Natural killer cell (primary cell): ENCODE measurements at regions not wholly inside any gene's neighbourhood (a gene's known extent, or its start where the extent isn't known, plus 50 kb on each side); places are given as distances from the start of the nearest gene placed in this dataset.
"Not testable (repeated sequence)": the region's sequence is repeated elsewhere in the genome, so short reads cannot be mapped to it uniquely, and the experiment has no call there.

ENCODE experiments used
- ATAC-seq, 3 donors: fragments of 150-1000 bp in 2 of 3; fragments of 200-7000 bp in 1 of 3; cut with Tn5 transposase; 1 replicate in 1 of 3; 2 replicates in 2 of 3; pipeline ENCODE4 v1.10.0; 2021; ENCODE audit warnings: mild to moderate bottlenecking in 2 of 3, moderate library complexity in 2 of 3
- DNase-seq, 2 donors: peaks; one replicate each; pipeline versions ENCODE4 v3.0.0 to v3.0.0-alpha.2; 2013 to 2021; ENCODE audit warnings: mixed read lengths in 1 of 2
- H3K27ac ChIP-seq: one replicate; pipeline ENCODE4 v1.5.1; 2013; ENCODE audit warnings: mild to moderate bottlenecking, low read length
- H3K27me3 ChIP-seq: one replicate; pipeline ENCODE4 v1.6.1; 2013; ENCODE audit warnings: low read length; ENCODE audit not compliant: control insufficient read depth, insufficient read depth
- H3K36me3 ChIP-seq: one replicate; pipeline ENCODE4 v1.6.1; 2013; ENCODE audit warnings: low read length; ENCODE audit not compliant: control insufficient read depth, insufficient read depth
- H3K4me1 ChIP-seq: one replicate; pipeline ENCODE4 v1.6.1; 2013; ENCODE audit warnings: low read length; ENCODE audit not compliant: control insufficient read depth, insufficient read depth
- H3K4me3 ChIP-seq: one replicate; pipeline ENCODE4 v1.5.1; 2013; ENCODE audit warnings: low read length
- H3K9me3 ChIP-seq: one replicate; pipeline ENCODE4 v1.6.1; 2013; ENCODE audit warnings: low read length; ENCODE audit not compliant: control insufficient read depth, insufficient read depth
- H3K27ac Mint-ChIP-seq, 2 donors: one replicate each; pipeline ENCODE4 v1.8.0; 2022; ENCODE audit warnings: mild to moderate bottlenecking in 2 of 2, mixed read lengths in 2 of 2, moderate library complexity in 1 of 2
- H3K27me3 Mint-ChIP-seq, 2 donors: one replicate each; pipeline ENCODE4 v1.8.0; 2022; ENCODE audit warnings: low read depth in 2 of 2, mixed read lengths in 2 of 2
- H3K36me3 Mint-ChIP-seq: one replicate; pipeline ENCODE4 v1.8.0; 2022; ENCODE audit warnings: mixed read lengths
- H3K4me1 Mint-ChIP-seq, 2 donors: one replicate each; pipeline ENCODE4 v1.8.0; 2022; ENCODE audit warnings: mixed read lengths in 2 of 2
- H3K4me3 Mint-ChIP-seq: one replicate; pipeline ENCODE4 v1.8.0; 2022; ENCODE audit warnings: mild to moderate bottlenecking, moderate library complexity, mixed read lengths
- H3K9me3 Mint-ChIP-seq, 2 donors: one replicate each; pipeline ENCODE4 v1.8.0; 2022; ENCODE audit warnings: mixed read lengths in 2 of 2
- CTCF ChIP-seq: fragments of 200-600 bp; IDR thresholded peaks from one replicate; pipeline ENCODE4 v1.8.0; 2022; ENCODE audit warnings: antibody characterized with exemption
- WGBS: methylation state at CpG from one replicate; pipeline ENCODE4 v1.1.7; 2013; ENCODE audit warnings: missing lambda C conversion rate; ENCODE audit not compliant: insufficient coverage; 5-methylcytosine and 5-hydroxymethylcytosine counted together
- intact Hi-C: fragments of 100-400 bp; cut with micrococcal nuclease; formaldehyde crosslinking; loops from one replicate; pipeline ENCODE4 v1.14.2; 2022

- intact Hi-C loops = no loop called here
- H3K27ac ChIP-seq = no peak overlapping the region
- 12% methylated on average over 8 of the region's 8 CpGs for WGBS
- TF ChIP-seq CTCF = peak; percentile 75
- H3K36me3 ChIP-seq = no peaks in the 10 kb centered on the region
- H3K27me3 ChIP-seq = no peaks in the 10 kb centered on the region
- H3K4me1 ChIP-seq = no peaks in the 10 kb centered on the region
- Mint-ChIP-seq H3K27ac (no peak overlapping the region), H3K4me1 (peaks cover 0 to 7% of the 10 kb centered on the region in 2 donors), H3K4me3 (no peak overlapping the region), H3K27me3 (peaks cover 0 to 4% of the 10 kb centered on the region in 2 donors), H3K36me3 (no peaks in the 10 kb centered on the region), H3K9me3 (no peaks in the 10 kb centered on the region)
- no peak overlapping the region for H3K4me3 ChIP-seq
- H3K9me3 ChIP-seq = no peaks in the 10 kb centered on the region
- DNase-seq (peak; percentile 38 to 82), ATAC-seq (peak; percentile 71 to 87 (median 71))
Observed at GRCh38 chr7:65216469-65216868, 157.2 kb upstream of the ZNF92 start.

GRCh38 chr7:65213260-65213659 lies 160.4 kb upstream of the ZNF92 start:
- DNase-seq, H3K9me3 Mint-ChIP-seq, H3K27ac Mint-ChIP-seq, H3K27ac ChIP-seq, H3K4me3 Mint-ChIP-seq, H3K4me1 Mint-ChIP-seq, H3K27me3 ChIP-seq, H3K36me3 ChIP-seq, H3K36me3 Mint-ChIP-seq, H3K4me1 ChIP-seq, H3K9me3 ChIP-seq, H3K27me3 Mint-ChIP-seq, intact Hi-C loops, H3K4me3 ChIP-seq: not testable (repeated sequence)
- no CpG with 5 or more reads among the region's 1 CpG for WGBS
- peak in 1 of 3 donors; percentile 17 for ATAC-seq

GRCh38 chr7:65199221-65199620 lies 174.4 kb upstream of the ZNF92 start:
- H3K27ac ChIP-seq, H3K4me3 ChIP-seq, intact Hi-C loops, H3K4me1 ChIP-seq, H3K4me1 Mint-ChIP-seq, H3K9me3 Mint-ChIP-seq, ATAC-seq, H3K36me3 Mint-ChIP-seq, H3K27me3 Mint-ChIP-seq, H3K27ac Mint-ChIP-seq, H3K4me3 Mint-ChIP-seq, H3K27me3 ChIP-seq, H3K9me3 ChIP-seq, DNase-seq, H3K36me3 ChIP-seq: not testable (repeated sequence)
- no CpG with 5 or more reads among the region's 1 CpG for WGBS

GRCh38 chr7:65193334-65194058 lies 180.2 kb upstream of the ZNF92 start:
- H3K9me3 ChIP-seq, DNase-seq, H3K4me3 Mint-ChIP-seq, H3K4me1 Mint-ChIP-seq, ATAC-seq, H3K4me3 ChIP-seq, H3K36me3 Mint-ChIP-seq, H3K27me3 Mint-ChIP-seq, H3K27me3 ChIP-seq, H3K27ac Mint-ChIP-seq, H3K36me3 ChIP-seq, H3K9me3 Mint-ChIP-seq, H3K4me1 ChIP-seq, intact Hi-C loops, H3K27ac ChIP-seq: not testable (repeated sequence)
- 90% methylated on average over 3 of the region's 8 CpGs for WGBS

GRCh38 chr7:65177041-65177440 lies 170.6 kb upstream of the ERV3-1 start:
- H3K4me1 Mint-ChIP-seq, H3K27me3 ChIP-seq, H3K36me3 ChIP-seq, H3K27ac Mint-ChIP-seq, H3K27ac ChIP-seq, H3K9me3 ChIP-seq, DNase-seq, H3K27me3 Mint-ChIP-seq, H3K4me3 ChIP-seq, H3K4me3 Mint-ChIP-seq, ATAC-seq, H3K36me3 Mint-ChIP-seq, intact Hi-C loops, H3K4me1 ChIP-seq, H3K9me3 Mint-ChIP-seq: not testable (repeated sequence)
- WGBS = no CpG with 5 or more reads among the region's 5 CpGs

GRCh38 chr7:65150105-65150504 lies 143.6 kb upstream of the ERV3-1 start:
- DNase-seq, H3K27ac Mint-ChIP-seq, intact Hi-C loops, H3K27ac ChIP-seq, H3K4me1 ChIP-seq, H3K27me3 ChIP-seq, H3K4me3 Mint-ChIP-seq, H3K36me3 Mint-ChIP-seq, H3K9me3 Mint-ChIP-seq, H3K36me3 ChIP-seq, H3K9me3 ChIP-seq, ATAC-seq, H3K4me3 ChIP-seq, H3K4me1 Mint-ChIP-seq, H3K27me3 Mint-ChIP-seq: not testable (repeated sequence)
- whole genome bisulfite sequencing = no CpG with 5 or more reads among the region's 3 CpGs

GRCh38 chr7:65146118-65146914 lies 139.8 kb upstream of the ERV3-1 start:
- WGBS = no CpG with 5 or more reads among the region's 2 CpGs

More at GRCh38 chr7:65146118-65146914, 139.8 kb upstream of the ERV3-1 start:
- H3K9me3 ChIP-seq, H3K27me3 Mint-ChIP-seq, H3K27me3 ChIP-seq, H3K4me3 Mint-ChIP-seq, DNase-seq, H3K27ac ChIP-seq, H3K4me3 ChIP-seq, intact Hi-C loops, H3K9me3 Mint-ChIP-seq, H3K4me1 ChIP-seq, H3K36me3 Mint-ChIP-seq, H3K27ac Mint-ChIP-seq, ATAC-seq, H3K4me1 Mint-ChIP-seq, H3K36me3 ChIP-seq: not testable (repeated sequence)
